ENCODE measurements at regions not wholly inside any gene's neighbourhood (a gene's known extent, or its start where the extent isn't known, plus 50 kb on each side); places are given as distances from the start of the nearest gene placed in this dataset.
A peak's percentile ranks its signal among the peaks of the same experiment; 100 is the strongest.

DNA sequence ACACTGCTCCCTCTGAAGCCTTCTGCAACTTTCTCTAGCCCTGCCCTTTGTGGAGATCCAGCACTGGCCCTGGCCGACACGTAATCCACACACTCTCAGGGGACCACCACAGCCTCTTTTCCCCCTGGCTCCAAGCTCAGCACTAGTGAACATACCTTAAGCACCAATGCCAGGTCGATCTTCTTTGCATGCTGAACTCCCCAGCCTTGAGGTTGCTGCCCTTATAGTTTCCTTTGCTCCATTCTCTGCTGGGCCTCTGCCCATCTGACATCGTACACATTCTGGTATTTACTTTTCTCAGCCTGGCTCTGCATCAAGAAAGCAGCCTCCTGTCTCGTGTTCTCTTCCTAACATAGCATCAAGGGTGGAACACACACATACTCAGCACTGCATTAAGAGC is 361.5 kb downstream of the LPIN1 start:
- Histone ChIP-seq H3K27ac (no peak overlapping the region), H3K4me1 (peaks cover 19% of the 10 kb centered on the region)
- DNase-seq = no peak

DNA sequence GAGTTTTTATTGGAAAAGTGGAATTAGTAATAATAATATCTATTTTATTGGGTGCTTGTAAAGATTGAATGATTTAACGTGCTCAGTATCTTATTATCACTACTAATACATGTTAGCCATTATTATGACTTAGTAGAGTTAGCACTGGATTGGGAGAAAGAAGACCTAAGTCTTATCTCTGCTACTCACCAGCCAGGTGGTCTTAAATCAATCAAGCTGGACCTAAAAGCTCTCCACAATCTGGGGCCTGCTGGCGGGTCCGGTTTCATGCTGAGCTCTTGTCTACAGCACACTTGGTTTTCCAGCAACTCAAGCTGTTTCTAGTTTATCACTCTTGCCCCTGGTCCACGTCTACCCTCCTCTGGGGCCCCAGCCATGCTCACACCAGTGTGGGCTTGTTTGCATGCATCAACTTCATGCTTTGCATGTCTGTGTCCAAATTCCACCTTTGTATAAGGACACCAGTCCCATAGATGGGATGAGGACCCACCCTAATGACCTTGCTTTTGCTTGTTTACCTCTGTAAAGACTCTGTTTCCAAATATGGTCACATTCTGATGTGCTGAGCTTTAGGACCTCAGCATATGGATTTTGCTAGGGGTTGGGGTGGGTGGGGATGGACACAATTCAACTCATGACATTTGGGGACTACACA is 363.1 kb downstream of the LPIN1 start:
- Histone ChIP-seq H3K4me1 (peaks cover 19% of the 10 kb centered on the region), H3K9me3 (replicated peaks) (no peaks in the 10 kb centered on the region), H3K27ac (no peak overlapping the region), H3K27me3 (no peaks in the 10 kb centered on the region), H3K4me3 (no peak overlapping the region), H3K36me3 (no peaks in the 10 kb centered on the region)
- DNase-seq = no peak

More for the DNA sequence above, 361.5 kb downstream of the LPIN1 start:
- Histone ChIP-seq H3K4me3 (no peak overlapping the region), H3K27me3 (no peaks in the 10 kb centered on the region), H3K9me3 (replicated peaks) (no peaks in the 10 kb centered on the region), H3K36me3 (no peaks in the 10 kb centered on the region)

DNA sequence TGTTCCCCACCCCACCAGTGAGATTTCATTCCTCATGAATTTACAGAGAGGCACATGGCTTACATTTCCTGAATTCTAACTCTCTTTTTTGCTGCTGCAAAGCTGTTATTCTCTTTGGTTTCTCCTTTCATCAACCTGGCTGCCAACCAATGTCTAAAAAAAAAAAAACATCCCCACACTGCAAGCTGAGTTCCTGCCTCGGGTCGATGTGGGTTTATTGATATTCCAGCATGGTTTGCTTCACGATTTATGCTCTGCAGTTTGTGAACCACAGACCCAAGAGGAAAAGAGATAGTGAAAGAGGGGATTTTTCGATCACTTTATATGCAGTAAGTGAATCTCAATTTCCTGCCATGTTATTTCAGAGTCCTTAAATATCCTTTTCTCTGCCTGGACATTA is 363.6 kb downstream of the LPIN1 start:
- no peak for DNase-seq
- Histone ChIP-seq H3K27me3 (no peaks in the 10 kb centered on the region), H3K27ac (no peak overlapping the region), H3K36me3 (no peaks in the 10 kb centered on the region), H3K9me3 (replicated peaks) (no peaks in the 10 kb centered on the region), H3K4me1 (peaks cover 19% of the 10 kb centered on the region), H3K4me3 (no peak overlapping the region)

DNA sequence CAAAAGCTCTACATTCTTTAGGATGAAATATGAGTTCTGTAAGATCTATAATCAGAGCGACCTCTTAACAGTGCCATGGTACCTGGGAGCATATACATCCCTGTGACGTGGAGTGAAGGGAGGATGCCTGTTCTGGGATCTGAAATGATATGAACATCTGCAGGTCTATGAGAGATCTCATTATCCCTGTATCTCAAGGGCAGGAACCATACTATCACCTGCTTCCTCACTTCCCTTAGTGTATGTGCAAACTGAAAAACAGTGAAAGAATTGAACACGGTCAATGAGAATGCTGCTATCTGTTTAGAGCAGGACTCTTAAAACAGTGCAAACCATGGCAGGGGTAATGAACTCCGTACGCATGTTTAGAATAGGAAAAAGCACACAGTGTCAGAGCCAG is 364.0 kb downstream of the LPIN1 start:
- H3K36me3 ChIP-seq = no peaks in the 10 kb centered on the region
- no peak for DNase-seq
- no peak overlapping the region for H3K27ac ChIP-seq
- no peaks in the 10 kb centered on the region for H3K9me3 ChIP-seq (replicated peaks)
- no peaks in the 10 kb centered on the region for H3K27me3 ChIP-seq
- no peak overlapping the region for H3K4me3 ChIP-seq
- H3K4me1 ChIP-seq = peaks cover 19% of the 10 kb centered on the region

DNA sequence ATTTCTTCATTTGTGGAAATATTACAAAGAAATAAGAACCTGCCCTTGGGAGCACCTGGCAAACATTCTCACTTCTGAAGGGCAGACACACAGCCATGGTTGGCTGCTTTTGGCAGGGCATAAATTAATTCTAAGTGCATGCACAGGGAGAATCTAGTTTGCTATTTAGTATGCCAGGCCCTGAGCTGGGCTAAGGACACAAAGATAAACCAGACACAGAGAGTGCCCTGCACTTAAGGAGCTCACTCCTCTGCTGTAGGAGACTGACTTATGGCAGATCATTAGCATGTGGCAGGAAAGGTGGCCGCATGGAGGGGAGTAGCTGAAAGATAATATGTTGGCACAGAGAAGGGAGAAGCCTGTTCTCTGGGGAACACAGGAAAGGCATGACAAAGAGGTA is 367.0 kb downstream of the LPIN1 start:
- Histone ChIP-seq H3K4me1 (no peaks in the 10 kb centered on the region), H3K36me3 (no peaks in the 10 kb centered on the region), H3K9me3 (replicated peaks) (no peaks in the 10 kb centered on the region), H3K27ac (no peak overlapping the region), H3K27me3 (no peaks in the 10 kb centered on the region), H3K4me3 (no peak overlapping the region)
- DNase-seq = no peak

DNA sequence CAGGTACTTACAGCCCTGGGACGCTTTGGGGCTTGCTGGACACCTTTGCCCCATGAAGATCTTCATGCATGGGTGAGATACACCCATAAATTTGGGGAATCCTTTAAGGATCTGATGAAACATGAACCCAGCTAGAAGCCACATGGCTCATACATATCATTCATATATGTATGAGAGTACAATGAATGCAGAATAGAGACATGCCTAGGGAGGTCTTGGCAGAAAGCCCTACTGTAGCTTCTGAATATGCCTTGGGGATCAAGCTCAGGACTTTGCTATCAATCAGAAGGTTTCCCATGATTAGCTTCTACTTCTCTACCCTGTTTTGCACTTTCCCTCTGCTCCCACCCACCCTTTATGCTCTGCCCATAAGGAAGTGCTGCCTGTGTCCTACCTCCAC is 368.4 kb downstream of the LPIN1 start:
- Histone ChIP-seq H3K4me1 (no peaks in the 10 kb centered on the region; the same call in 1 of the 2 replicates), H3K27ac (no peak overlapping the region), H3K4me3 (no peak overlapping the region), H3K9me3 (replicated peaks) (no peaks in the 10 kb centered on the region; the same call in 1 of the 2 replicates), H3K27me3 (no peaks in the 10 kb centered on the region), H3K36me3 (no peaks in the 10 kb centered on the region)
- no peak for DNase-seq

DNA sequence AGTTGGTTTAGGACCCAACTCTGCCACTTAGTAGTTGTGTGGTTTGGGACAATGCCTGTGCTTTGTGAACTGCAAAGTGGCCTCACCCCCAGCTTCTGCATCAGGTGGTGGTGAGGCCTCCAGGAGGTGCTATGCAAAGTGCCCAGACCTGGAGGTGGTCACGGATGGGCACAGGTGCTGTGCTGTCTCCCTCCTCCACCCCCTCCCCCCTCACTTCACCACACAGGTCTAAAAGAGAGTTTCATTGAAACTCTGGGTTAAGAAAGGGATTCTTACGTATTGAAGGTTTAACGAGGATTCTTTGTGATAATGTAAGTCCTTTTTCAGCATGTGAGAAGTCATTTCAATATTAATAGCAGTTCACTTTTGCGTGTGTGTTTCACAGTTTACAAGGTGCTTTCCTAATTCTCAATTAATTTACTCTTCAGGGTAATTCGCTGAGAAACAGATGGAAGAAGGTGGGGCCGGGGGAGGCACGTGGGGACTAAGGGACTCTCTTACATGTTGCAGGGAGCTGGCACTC is 369.9 kb downstream of the LPIN1 start:
- Histone ChIP-seq H3K4me3 (no peak overlapping the region), H3K9me3 (replicated peaks) (no peaks in the 10 kb centered on the region; the same call in 1 of the 2 replicates), H3K27me3 (no peaks in the 10 kb centered on the region), H3K27ac (no peak overlapping the region), H3K4me1 (peaks cover 12% of the 10 kb centered on the region; the same call in 1 of the 2 replicates), H3K36me3 (no peaks in the 10 kb centered on the region)
- DNase-seq = no peak

DNA sequence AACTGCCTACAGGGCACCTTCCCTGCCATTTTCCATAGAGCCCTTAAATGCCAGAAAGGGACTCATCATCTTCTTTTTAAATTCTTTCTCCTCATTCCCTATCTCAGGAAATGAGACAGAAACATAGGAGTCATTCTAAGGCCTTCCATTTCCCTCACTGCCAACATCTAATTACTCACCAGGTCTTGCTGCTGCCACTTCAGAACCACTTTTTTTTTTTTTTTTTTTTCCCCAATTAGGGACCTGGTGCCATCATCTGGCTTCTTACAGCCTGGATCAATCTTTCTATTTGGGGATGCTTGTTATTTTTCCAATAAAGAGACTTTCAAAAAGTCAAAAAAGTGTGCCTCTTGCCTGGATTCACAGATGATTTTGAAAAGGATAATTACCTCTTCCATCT is 373.4 kb downstream of the LPIN1 start:
- no peaks in the 10 kb centered on the region for H3K36me3 ChIP-seq
- no peak overlapping the region for H3K27ac ChIP-seq
- H3K27me3 ChIP-seq = no peaks in the 10 kb centered on the region
- H3K4me3 ChIP-seq = no peak overlapping the region
- H3K4me1 ChIP-seq = peaks cover 12% of the 10 kb centered on the region; the same call in 1 of the 2 replicates
- H3K9me3 ChIP-seq (replicated peaks) = no peaks in the 10 kb centered on the region; the same call in 1 of the 2 replicates
- DNase-seq = no peak

DNA sequence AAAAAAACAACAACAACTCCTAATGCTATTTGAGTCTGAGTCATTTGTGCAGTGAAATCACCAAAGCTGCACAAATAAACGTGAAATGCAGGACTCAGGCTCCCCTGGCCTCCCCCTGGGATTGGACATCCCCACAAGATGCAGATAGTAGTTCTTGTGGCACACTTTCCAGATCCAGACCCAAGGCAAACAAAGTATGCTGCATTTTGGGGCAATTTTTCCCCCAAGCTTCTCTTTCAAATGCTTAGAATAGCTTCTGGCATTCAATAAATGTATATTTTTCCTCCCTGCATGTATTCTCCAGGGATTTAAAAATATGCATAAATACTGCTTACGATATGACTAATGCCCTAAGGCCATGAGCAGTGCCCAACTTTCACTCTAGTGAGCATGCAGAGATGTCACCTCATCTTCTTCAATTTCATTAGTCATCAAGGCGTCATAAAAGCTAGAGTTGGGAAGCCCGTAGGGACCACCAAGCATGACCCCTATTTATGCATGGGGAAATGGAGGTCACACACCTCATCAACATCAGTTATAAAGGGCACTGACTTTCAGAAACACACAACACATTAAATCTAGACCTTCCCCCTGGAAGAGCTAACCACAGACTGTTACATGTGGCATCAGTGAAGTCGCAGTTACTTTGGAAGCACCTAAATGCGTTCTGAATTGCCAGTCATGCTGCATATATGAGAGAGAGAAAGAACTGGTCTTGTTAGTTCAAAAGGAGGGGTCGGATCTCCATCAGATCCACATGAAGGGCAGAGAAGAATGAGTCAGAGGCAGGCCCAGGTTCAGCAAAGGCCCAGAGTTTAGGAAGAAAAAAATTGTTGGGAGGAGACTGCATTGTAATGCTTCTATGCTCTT is 374.1 kb downstream of the LPIN1 start:
- Histone ChIP-seq H3K4me1 (peaks cover 12% of the 10 kb centered on the region; the same call in 1 of the 2 replicates), H3K9me3 (replicated peaks) (no peaks in the 10 kb centered on the region; the same call in 1 of the 2 replicates), H3K36me3 (no peaks in the 10 kb centered on the region), H3K4me3 (no peak overlapping the region), H3K27me3 (no peaks in the 10 kb centered on the region), H3K27ac (no peak overlapping the region)
- peak; percentile 8 to 19 for DNase-seq

DNA sequence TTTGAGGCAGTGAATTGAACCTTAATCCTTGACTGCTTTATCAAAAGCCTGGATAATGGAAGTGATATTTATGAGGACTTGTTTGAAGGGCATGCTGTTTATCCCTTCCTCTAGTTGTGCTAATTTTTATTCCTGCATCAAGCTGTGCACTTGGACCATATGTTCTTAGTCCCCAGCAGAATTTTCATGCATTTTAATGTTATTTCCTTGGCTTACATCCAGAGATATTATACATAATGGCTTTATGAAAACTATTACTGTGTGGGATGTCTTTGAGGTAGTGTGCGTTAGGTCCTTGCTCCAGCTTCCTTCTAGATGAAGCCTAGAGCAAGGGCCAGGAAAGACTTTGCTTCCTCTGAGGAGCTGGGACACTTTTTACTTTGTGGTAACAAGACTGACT is 378.4 kb downstream of the LPIN1 start:
- peaks cover 12% of the 10 kb centered on the region; the same call in 1 of the 2 replicates for H3K4me1 ChIP-seq
- no peak overlapping the region for H3K4me3 ChIP-seq
- no peaks in the 10 kb centered on the region for H3K36me3 ChIP-seq
- DNase-seq = no peak
- H3K27me3 ChIP-seq = no peaks in the 10 kb centered on the region
- H3K27ac ChIP-seq = no peak overlapping the region
- H3K9me3 ChIP-seq (replicated peaks) = peaks cover 3% of the 10 kb centered on the region; the same call in 1 of the 2 replicates

DNA sequence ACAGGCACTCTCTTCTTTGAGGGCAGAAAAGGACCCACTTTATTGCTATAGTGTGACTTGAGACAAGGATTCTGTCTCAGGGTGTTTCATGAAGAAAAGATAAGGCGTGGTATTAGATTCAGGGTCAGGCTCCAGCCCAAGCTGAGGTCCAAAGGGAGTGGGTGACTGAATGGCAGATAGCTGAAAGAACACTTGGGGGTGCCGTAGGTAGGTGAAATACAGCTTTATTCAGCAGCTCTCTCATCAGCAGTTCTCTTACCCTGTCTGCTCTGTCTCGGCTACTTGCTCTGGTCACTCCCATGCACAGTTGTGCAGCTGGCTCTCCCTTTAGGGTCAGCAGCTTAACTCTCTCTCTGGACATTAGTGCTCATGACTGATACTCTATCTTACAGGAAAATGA is 379.9 kb downstream of the LPIN1 start:
- Histone ChIP-seq H3K36me3 (no peaks in the 10 kb centered on the region), H3K4me1 (no peaks in the 10 kb centered on the region; the same call in 1 of the 2 replicates), H3K4me3 (no peak overlapping the region), H3K9me3 (replicated peaks) (peaks cover 3% of the 10 kb centered on the region; the same call in 1 of the 2 replicates), H3K27me3 (no peaks in the 10 kb centered on the region), H3K27ac (no peak overlapping the region)
- DNase-seq = no peak

DNA sequence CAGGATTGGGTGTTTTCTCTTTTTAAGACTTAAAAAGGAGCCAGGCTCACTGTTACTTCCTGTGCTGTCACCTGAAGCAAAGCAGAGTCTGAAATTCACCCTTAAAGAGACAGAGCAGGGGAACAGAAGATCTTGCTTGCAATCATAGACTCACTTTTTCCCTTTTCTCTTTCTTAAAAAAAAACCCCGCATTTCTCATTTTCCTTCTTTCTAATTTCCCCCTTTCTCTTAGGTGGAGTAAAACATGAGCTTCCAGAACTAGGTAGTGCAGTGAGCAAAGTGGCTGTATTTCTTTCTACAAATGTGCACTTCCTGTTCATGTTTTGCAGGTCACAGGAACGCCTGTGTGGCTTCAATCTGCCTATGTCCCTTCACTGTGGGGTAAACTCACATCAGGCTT is 381.2 kb downstream of the LPIN1 start:
- no peak for DNase-seq
- no peaks in the 10 kb centered on the region for H3K27me3 ChIP-seq
- H3K27ac ChIP-seq = no peak overlapping the region
- H3K4me3 ChIP-seq = no peak overlapping the region
- peaks cover 3% of the 10 kb centered on the region; the same call in 1 of the 2 replicates for H3K9me3 ChIP-seq (replicated peaks)
- H3K36me3 ChIP-seq = no peaks in the 10 kb centered on the region
- H3K4me1 ChIP-seq = no peaks in the 10 kb centered on the region

DNA sequence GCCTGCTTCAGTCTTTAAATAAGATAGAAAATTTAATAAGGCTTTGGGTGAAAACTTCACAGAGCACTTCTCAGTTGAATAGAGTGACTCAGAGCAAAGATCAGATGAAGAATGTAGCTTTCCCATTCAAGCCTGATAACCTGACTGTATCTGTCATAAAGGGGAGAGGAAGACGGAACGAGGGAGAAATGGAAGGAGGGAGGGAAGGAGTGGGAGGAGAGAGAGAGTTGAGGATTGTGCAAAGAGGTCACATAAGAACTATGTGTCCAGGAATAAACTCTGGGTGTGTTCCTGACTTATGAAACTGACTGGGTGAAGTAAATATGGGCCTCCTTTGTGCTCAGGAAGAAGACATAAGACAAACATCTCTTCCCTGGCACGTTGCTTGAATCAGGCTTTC is 385.5 kb downstream of the LPIN1 start:
- H3K27ac ChIP-seq = no peak overlapping the region
- no peaks in the 10 kb centered on the region for H3K4me1 ChIP-seq
- no peak for DNase-seq
- H3K9me3 ChIP-seq (replicated peaks) = peaks cover under 1% of the 10 kb centered on the region; the same call in 1 of the 2 replicates
- H3K4me3 ChIP-seq = no peak overlapping the region
- no peaks in the 10 kb centered on the region for H3K27me3 ChIP-seq
- no peaks in the 10 kb centered on the region for H3K36me3 ChIP-seq

DNA sequence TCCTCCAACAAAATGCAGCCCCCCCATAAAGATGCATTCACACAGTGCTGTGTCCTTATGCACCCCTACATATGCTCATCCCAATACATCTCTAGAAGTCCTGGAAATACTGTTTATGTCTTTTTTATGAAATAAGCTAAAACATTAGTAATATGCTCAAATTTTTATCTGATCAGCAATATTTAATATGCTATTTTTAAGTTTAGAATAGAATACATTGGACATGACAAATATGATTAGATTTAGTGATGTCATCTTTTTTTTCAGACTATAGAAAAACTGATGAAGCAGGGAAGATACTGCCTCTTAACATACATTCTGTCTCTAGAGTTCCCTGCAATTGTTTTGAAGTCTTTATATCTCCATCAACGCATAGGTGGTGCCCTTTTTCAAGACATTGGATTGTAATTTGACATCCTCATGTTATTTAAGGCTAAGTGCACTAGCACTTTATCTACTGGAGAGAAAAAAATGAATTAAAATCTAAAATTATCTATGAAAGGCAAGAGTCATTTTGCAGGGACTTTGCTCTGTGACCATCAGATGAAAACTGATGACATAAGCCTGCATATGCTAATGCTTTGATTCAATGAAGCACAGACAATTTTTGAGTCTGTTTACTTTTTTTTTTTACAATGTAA is 395.3 kb downstream of the LPIN1 start:
- no peak for DNase-seq
- Histone ChIP-seq H3K4me3 (no peak overlapping the region), H3K36me3 (no peaks in the 10 kb centered on the region)

DNA sequence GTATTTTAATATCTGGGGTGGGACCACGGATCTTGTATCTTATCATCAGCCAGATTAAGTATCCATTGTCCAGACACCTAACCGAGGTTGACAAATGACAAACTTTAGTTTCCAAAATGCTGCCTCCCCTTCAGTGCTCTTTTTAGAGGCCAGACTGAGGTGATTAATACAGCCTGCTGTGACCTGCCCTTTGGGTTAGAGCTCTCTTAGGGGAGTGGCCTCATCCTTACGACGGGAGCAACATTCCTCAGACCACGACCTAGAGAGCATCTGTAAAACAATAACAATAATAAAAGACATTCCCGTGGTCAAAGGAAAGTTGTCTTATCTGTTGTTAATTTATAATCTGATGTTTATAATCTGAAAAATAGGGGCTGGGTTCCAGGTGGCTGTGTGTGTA is 405.3 kb downstream of the LPIN1 start:
- Histone ChIP-seq H3K36me3 (no peaks in the 10 kb centered on the region), H3K27ac (no peak overlapping the region), H3K27me3 (no peaks in the 10 kb centered on the region), H3K4me3 (no peak overlapping the region), H3K9me3 (replicated peaks) (no peaks in the 10 kb centered on the region), H3K4me1 (peaks cover 2% of the 10 kb centered on the region; the same call in 1 of the 2 replicates)
- no peak for DNase-seq

More for the DNA sequence above, 395.3 kb downstream of the LPIN1 start:
- no peaks in the 10 kb centered on the region for H3K4me1 ChIP-seq
- no peaks in the 10 kb centered on the region for H3K9me3 ChIP-seq (replicated peaks)
- no peaks in the 10 kb centered on the region for H3K27me3 ChIP-seq
- no peak overlapping the region for H3K27ac ChIP-seq

All from SJCRH30 (cell line).